ENCODE measurements at regions not wholly inside any gene's neighbourhood (a gene's known extent, or its start where the extent isn't known, plus 50 kb on each side); places are given as distances from the start of the nearest gene placed in this dataset.
"Not testable (repeated sequence)": the region's sequence is repeated elsewhere in the genome, so short reads cannot be mapped to it uniquely, and the experiment has no call there.

GRCh38 chr12:131600160-131600532 lies 110.7 kb upstream of the SFSWAP start:
- no peak for DNase-seq (ENCODE audit: low read depth)

- not testable (repeated sequence) for DNase-seq (ENCODE audit: low read depth)
These were observed 109.4 kb upstream of the SFSWAP start for GRCh38 chr12:131601499-131601898.

GRCh38 chr12:131603106-131603938 lies 107.6 kb upstream of the SFSWAP start:
- no peak for DNase-seq (ENCODE audit: low read depth)

GRCh38 chr12:131603939-131604795 lies 106.7 kb upstream of the SFSWAP start:
- no peak for DNase-seq (ENCODE audit: low read depth)

- DNase-seq (ENCODE audit: low read depth), result no peak
These were observed 106.0 kb upstream of the SFSWAP start for GRCh38 chr12:131604859-131605258.

GRCh38 chr12:131605304-131605829 lies 105.5 kb upstream of the SFSWAP start:
- DNase-seq (ENCODE audit: low read depth), result no peak

GRCh38 chr12:131606218-131606901 lies 104.5 kb upstream of the SFSWAP start:
- DNase-seq (ENCODE audit: low read depth), result no peak

- no peak for DNase-seq (ENCODE audit: low read depth)
These were observed 103.0 kb upstream of the SFSWAP start for GRCh38 chr12:131607658-131608447.

- no peak for DNase-seq (ENCODE audit: low read depth)
These were observed 101.9 kb upstream of the SFSWAP start for GRCh38 chr12:131608740-131609690.

GRCh38 chr12:131609762-131610161 lies 101.1 kb upstream of the SFSWAP start:
- DNase-seq (ENCODE audit: low read depth), result no peak

GRCh38 chr12:131610181-131610580 lies 100.7 kb upstream of the SFSWAP start:
- DNase-seq (ENCODE audit: low read depth), result no peak

- no peak for DNase-seq (ENCODE audit: low read depth)
These were observed 100.0 kb upstream of the SFSWAP start for GRCh38 chr12:131610891-131611290.

- no peak for DNase-seq (ENCODE audit: low read depth)
These were observed 99.3 kb upstream of the SFSWAP start for GRCh38 chr12:131611416-131612091.

GRCh38 chr12:131612092-131612755 lies 98.7 kb upstream of the SFSWAP start:
- DNase-seq (ENCODE audit: low read depth), result no peak

- no peak for DNase-seq (ENCODE audit: low read depth)
These were observed 97.7 kb upstream of the SFSWAP start for GRCh38 chr12:131613186-131613585.

GRCh38 chr12:131613678-131614077 lies 97.2 kb upstream of the SFSWAP start:
- no peak for DNase-seq (ENCODE audit: low read depth)

GRCh38 chr12:131615326-131616042 lies 95.4 kb upstream of the SFSWAP start:
- no peak for DNase-seq (ENCODE audit: low read depth)

- no peak for DNase-seq (ENCODE audit: low read depth)
These were observed 94.7 kb upstream of the SFSWAP start for GRCh38 chr12:131616043-131616700.
